ENCODE measurements at regions not wholly inside any gene's neighbourhood (a gene's known extent, or its start where the extent isn't known, plus 50 kb on each side); places are given as distances from the start of the nearest gene placed in this dataset.

DNA sequence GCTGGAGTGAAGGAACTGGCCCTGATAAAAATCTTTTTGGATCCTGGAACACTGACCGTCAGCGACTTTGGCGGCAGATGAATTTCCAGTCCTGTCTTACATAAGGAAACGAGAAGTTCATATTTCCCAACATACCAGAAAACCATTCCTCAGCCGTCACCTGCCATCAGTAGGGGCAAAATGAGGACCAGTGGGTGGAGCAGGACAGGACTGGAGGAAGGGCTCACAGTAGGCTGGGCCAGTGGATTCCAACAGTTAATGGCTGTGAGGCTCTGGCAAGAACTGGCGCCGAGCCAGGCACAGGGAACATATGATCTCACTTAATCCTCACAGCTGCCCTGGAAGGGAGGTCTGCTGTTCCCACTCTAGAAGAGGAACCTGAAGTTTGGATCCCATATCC lies 67.2 kb upstream of the FAM181A start:
- no peak for TF ChIP-seq POLR2A (IDR thresholded peaks at IDR 0.05)
- TF ChIP-seq, protein P1, sequence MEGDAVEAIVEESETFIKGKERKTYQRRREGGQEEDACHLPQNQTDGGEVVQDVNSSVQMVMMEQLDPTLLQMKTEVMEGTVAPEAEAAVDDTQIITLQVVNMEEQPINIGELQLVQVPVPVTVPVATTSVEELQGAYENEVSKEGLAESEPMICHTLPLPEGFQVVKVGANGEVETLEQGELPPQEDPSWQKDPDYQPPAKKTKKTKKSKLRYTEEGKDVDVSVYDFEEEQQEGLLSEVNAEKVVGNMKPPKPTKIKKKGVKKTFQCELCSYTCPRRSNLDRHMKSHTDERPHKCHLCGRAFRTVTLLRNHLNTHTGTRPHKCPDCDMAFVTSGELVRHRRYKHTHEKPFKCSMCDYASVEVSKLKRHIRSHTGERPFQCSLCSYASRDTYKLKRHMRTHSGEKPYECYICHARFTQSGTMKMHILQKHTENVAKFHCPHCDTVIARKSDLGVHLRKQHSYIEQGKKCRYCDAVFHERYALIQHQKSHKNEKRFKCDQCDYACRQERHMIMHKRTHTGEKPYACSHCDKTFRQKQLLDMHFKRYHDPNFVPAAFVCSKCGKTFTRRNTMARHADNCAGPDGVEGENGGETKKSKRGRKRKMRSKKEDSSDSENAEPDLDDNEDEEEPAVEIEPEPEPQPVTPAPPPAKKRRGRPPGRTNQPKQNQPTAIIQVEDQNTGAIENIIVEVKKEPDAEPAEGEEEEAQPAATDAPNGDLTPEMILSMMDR (IDR thresholded peaks at IDR 0.05) = no peak
- intact Hi-C loops (cut with DNase I) = no loop called here

DNA sequence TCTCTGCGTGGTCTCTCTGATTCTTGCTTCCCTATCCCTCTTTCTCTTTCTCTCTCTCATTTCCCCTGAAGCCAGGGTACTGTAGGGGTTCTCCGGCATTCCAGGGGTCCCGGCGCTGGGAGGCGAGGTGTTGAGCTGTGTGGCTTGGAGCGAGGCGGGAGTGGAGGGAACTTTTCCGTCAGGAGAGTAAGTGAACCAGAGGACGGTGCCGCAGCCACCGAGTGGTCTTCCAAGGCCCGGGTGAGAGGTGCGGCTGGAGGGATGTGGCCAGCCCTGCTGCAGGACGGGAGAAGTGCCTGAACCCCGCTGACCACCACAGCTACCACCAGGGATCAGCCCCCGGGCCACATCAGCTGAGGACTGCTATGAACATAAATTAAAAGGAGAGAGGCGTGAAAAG lies 68.2 kb upstream of the FAM181A start:
- 68% methylated on average over 17 of the region's 17 CpGs for WGBS, 2 donors
- Histone ChIP-seq H3K9me3 (no peaks in the 10 kb centered on the region), H3K4me3 (no peak overlapping the region), H3K27me3 (no peaks in the 10 kb centered on the region), H3K4me1 (no peaks in the 10 kb centered on the region), H3K27ac (no peak overlapping the region), H3K36me3 (replicated peaks in 1 of 2; ENCODE audit: insufficient read depth in 1 of 2, low read depth in 2 of 2) (no peaks in the 10 kb centered on the region)
- DNase-seq (no peak), ATAC-seq (no peak)
- intact Hi-C loops (cut with DNase I) = no loop called here
- no peak for TF ChIP-seq POLR2A (IDR thresholded peaks at IDR 0.05)
- TF ChIP-seq, protein P1 (IDR thresholded peaks at IDR 0.05) = no peak

More for the DNA sequence above, 67.2 kb upstream of the FAM181A start:
- 81 to 86% methylated on average over 7 of the region's 7 CpGs for WGBS, 2 donors
- peak in 1 of 4 donors; percentile 11 for DNase-seq
- H3K4me1 ChIP-seq = no peaks in the 10 kb centered on the region
- ATAC-seq = no peak
- H3K4me3 ChIP-seq = no peak overlapping the region
- H3K36me3 ChIP-seq (replicated peaks in 1 of 2; ENCODE audit: insufficient read depth in 1 of 2, low read depth in 2 of 2) = no peaks in the 10 kb centered on the region
- H3K9me3 ChIP-seq = no peaks in the 10 kb centered on the region
- H3K27ac ChIP-seq = no peak overlapping the region
- H3K27me3 ChIP-seq = no peaks in the 10 kb centered on the region

DNA sequence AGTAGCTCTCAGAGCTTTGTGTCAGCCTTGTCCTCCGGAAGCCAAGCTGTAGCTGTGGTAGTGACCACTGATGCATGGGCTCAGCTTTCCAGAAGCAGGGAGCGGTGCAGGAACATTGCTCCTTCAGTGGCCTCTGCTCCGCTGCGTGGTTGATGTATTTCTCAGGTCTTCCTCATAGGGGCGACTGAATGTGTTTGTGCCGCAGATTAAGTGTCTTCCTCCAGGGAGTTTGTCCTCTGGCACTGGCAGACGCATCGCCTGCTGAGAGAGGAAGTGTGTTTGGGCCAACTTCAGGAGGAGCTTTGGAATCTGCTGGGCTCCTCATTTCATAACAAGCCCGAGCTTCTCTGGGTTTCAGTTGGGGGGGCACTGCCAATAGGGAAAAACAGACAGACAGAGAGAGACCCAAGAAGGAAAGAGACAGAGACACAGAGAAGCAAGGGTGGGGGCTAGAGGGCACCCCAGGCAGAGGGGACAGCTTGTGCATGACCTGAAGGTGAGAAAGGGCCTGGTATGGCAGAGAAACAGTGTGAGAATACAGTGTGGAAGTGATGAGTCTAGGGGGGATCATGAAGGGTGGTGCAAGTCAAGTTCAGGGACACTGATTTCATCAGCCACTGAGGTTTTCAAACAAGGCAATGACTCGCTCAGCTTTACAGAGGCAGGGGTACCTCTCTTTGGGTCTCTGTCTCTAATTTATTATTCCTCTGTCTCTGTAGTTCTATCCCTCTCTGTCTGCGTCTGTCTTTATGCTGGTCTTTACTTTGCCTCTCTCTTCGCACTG lies 69.4 kb upstream of the PRIMA1 start:
- DNase-seq (no peak), ATAC-seq (no peak)
- intact Hi-C loops (cut with DNase I) = no loop called here
- no peaks in the 10 kb centered on the region for H3K27me3 ChIP-seq
- H3K36me3 ChIP-seq (replicated peaks in 1 of 2; ENCODE audit: insufficient read depth in 1 of 2, low read depth in 2 of 2) = no peaks in the 10 kb centered on the region
- H3K4me1 ChIP-seq = no peaks in the 10 kb centered on the region
- no peaks in the 10 kb centered on the region for H3K9me3 ChIP-seq
- H3K4me3 ChIP-seq = no peak overlapping the region
- no peak overlapping the region for H3K27ac ChIP-seq
- 52 to 53% methylated on average over 11 to 12 of the region's 12 CpGs for WGBS, 2 donors
- TF ChIP-seq, protein P1 (IDR thresholded peaks at IDR 0.05) = no peak
- TF ChIP-seq POLR2A (IDR thresholded peaks at IDR 0.05) = no peak

DNA sequence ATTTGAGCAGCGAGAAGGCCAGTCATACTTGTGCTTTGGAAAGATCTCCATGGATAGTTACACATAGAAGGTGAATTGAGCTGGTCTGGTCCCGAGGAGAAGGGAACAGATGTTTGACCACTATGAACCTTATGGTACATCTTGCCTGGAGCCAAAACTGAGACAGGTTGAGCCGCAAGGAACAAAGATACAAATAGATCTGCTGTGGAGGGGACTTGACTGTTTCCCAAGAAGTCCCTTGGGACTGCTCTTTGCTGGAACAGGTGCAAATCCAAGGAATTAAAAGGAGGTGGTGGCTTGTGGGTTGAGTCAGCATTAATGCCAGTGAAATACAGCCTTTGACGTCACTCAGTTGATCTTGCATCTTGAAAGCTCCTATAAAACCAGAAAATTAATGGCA lies 68.8 kb upstream of the PRIMA1 start:
- no peak for DNase-seq
- intact Hi-C loops (cut with DNase I) = no loop called here

More for the DNA sequence above, 68.8 kb upstream of the PRIMA1 start:
- Histone ChIP-seq H3K27ac (no peak overlapping the region), H3K4me3 (no peak overlapping the region), H3K9me3 (no peaks in the 10 kb centered on the region), H3K27me3 (peaks cover 0 to 3% of the 10 kb centered on the region in 2 donors), H3K4me1 (no peaks in the 10 kb centered on the region), H3K36me3 (replicated peaks in 1 of 2; ENCODE audit: insufficient read depth in 1 of 2, low read depth in 2 of 2) (no peaks in the 10 kb centered on the region)
- TF ChIP-seq, protein P1 (IDR thresholded peaks at IDR 0.05) = no peak
- no peak for TF ChIP-seq POLR2A (IDR thresholded peaks at IDR 0.05)
- WGBS, 2 donors = 58 to 63% methylated on average over 4 of the region's 4 CpGs
- ATAC-seq = no peak
